HCT116 (cell line): ENCODE measurements at regions not wholly inside any gene's neighbourhood (a gene's known extent, or its start where the extent isn't known, plus 50 kb on each side); places are given as distances from the start of the nearest gene placed in this dataset.

Experiments used
- ATAC-seq: fragments of 200-7000 bp; cut with Tn5 transposase; 2 replicates; pipeline ENCODE4 v1.9.1; 2020; ENCODE audit warnings: mild to moderate bottlenecking, moderate library complexity
- BruUV-seq: library from RNA; stranded (reverse); fragments of 400-500 nt; replicated peaks from 2 replicates; lab custom pipeline; 2021; lab: Mats Ljungman, UMichigan
- CTCF ChIA-PET: fragments of 300-600 bp; sonication (Branson Sonifier 250); formaldehyde crosslinking; loops from one replicate; lab custom pipeline; 2021; ENCODE audit warnings: antibody characterized with exemption; lab: Charles Lee
- POLR2A ChIA-PET: fragments of 300-600, 350-600 bp; sonication (Branson Sonifier 250); formaldehyde crosslinking; loops from one replicate; lab custom pipeline; 2021; ENCODE audit warnings: antibody characterized with exemption; lab: Charles Lee
- RAD21 ChIA-PET, 2 experiments: fragments of 300-600 bp; sonication (Branson Sonifier 250); formaldehyde crosslinking; loops; one replicate each; lab custom pipeline; 2023; ENCODE audit warnings: low total read pairs in 2 of 2; ENCODE audit not compliant: uncharacterized antibody in 2 of 2, unreplicated experiment in 2 of 2, low non-redundant PET in 1 of 2; lab: Charles Lee
- DNase-seq: peaks from one replicate; pipeline ENCODE4 v3.0.0-alpha.2; 2010; ENCODE audit warnings: low read depth, low spot score
- H2AFZ ChIP-seq: fragments of 200-600 bp; shearing (Covaris generic), sonication (generic); 2 replicates; pipeline ENCODE4 v1.6.1; 2017; ENCODE audit warnings: low read depth, mixed run types, mixed read lengths, antibody characterized with exemption, low read length; ENCODE audit not compliant: poor library complexity, severe bottlenecking
- H3K27ac ChIP-seq: 2 replicates; pipeline ENCODE4 v1.5.1; 2012; ENCODE audit warnings: low read depth, low read length
- H3K27me3 ChIP-seq: fragments of 200-600 bp; sonication (generic); 2 replicates; pipeline ENCODE4 v1.6.1; 2016; ENCODE audit warnings: mixed run types, low read length, mixed read lengths; ENCODE audit not compliant: insufficient read depth
- H3K36me3 ChIP-seq, 2 experiments: fragments of 200-500 bp in 1 of 2; fragments of 200-600 bp in 1 of 2; sonication (Bioruptor generic) in 1 of 2; sonication (generic) in 1 of 2; 2 replicates each; pipeline versions ENCODE4 v1.5.1 to v1.6.1; 2014 to 2016; ENCODE audit warnings: low read length in 2 of 2, inconsistent platforms in 1 of 2, mixed read lengths in 1 of 2, mixed run types in 1 of 2; ENCODE audit not compliant: insufficient read depth in 2 of 2, control insufficient read depth in 1 of 2
- H3K4me1 ChIP-seq, 2 experiments: fragments of 200-600 bp in 1 of 2; sonication (generic) in 1 of 2; 2 replicates each; pipeline versions ENCODE4 v1.5.1 to v1.6.1; 2012 to 2017; ENCODE audit warnings: low read length in 2 of 2, inconsistent platforms in 1 of 2, mild to moderate bottlenecking in 1 of 2, mixed read lengths in 1 of 2, mixed run types in 1 of 2, moderate library complexity in 1 of 2; ENCODE audit not compliant: insufficient read depth in 2 of 2, control insufficient read depth in 1 of 2
- H3K4me2 ChIP-seq: fragments of 200-600 bp; sonication (generic); 2 replicates; pipeline ENCODE4 v1.6.1; 2017; ENCODE audit warnings: mixed run types, low read length, mixed read lengths
- H3K4me3 ChIP-seq, 2 experiments: fragments of 200-600 bp in 1 of 2; sonication (generic) in 1 of 2; replicated peaks in 1 of 2; 2 replicates each; pipeline ENCODE4 v1.5.1; 2011 to 2016; ENCODE audit warnings: low read length in 2 of 2, control low read depth in 1 of 2, low read depth in 1 of 2, mild to moderate bottlenecking in 1 of 2, mixed read lengths in 1 of 2, mixed run types in 1 of 2
- H3K79me2 ChIP-seq: fragments of 200-600 bp; sonication (generic); 2 replicates; pipeline ENCODE4 v1.6.1; 2017; ENCODE audit warnings: mild to moderate bottlenecking, mixed run types, low read length, moderate library complexity, mixed read lengths; ENCODE audit not compliant: insufficient read depth
- H3K9ac ChIP-seq: fragments of 200-600 bp; sonication (generic); 2 replicates; pipeline ENCODE4 v1.6.1; 2016; ENCODE audit warnings: low read length, mixed read lengths
- H3K9me2 ChIP-seq: fragments of 200-600 bp; sonication (generic), shearing (Covaris generic); 2 replicates; pipeline ENCODE4 v1.6.1; 2017; ENCODE audit warnings: mixed run types, mild to moderate bottlenecking, moderate library complexity; ENCODE audit not compliant: insufficient read depth
- H3K9me3 ChIP-seq, 2 experiments: fragments of 200-500 bp in 1 of 2; fragments of 200-600 bp in 1 of 2; sonication (Bioruptor generic) in 1 of 2; sonication (generic) in 1 of 2; 2 replicates each; pipeline ENCODE4 v1.6.1; 2014 to 2017; ENCODE audit warnings: low read length in 2 of 2, mixed read lengths in 2 of 2, inconsistent platforms in 1 of 2, low read depth in 1 of 2, mild to moderate bottlenecking in 1 of 2, mixed run types in 1 of 2, moderate library complexity in 1 of 2; ENCODE audit not compliant: control insufficient read depth in 1 of 2, insufficient read depth in 1 of 2
- H4K20me1 ChIP-seq: fragments of 200-600 bp; sonication (generic), shearing (Covaris generic); 2 replicates; pipeline ENCODE4 v1.6.1; 2017; ENCODE audit warnings: mixed run types, mild to moderate bottlenecking, moderate library complexity; ENCODE audit not compliant: insufficient read depth
- ATF3 ChIP-seq: IDR thresholded peaks from 2 replicates; pipeline ENCODE4 v1.6.1; 2012
- CBX3 ChIP-seq: IDR thresholded peaks from 2 replicates; pipeline ENCODE4 v1.6.1; 2012; ENCODE audit warnings: low read depth
- CEBPB ChIP-seq: IDR thresholded peaks from 2 replicates; pipeline ENCODE4 v1.6.1; 2012; ENCODE audit warnings: low read depth
- EGR1 ChIP-seq: IDR thresholded peaks from 2 replicates; pipeline ENCODE4 v1.6.1; 2012; ENCODE audit warnings: low read depth
- EZH2phosphoT487 ChIP-seq: fragments of 200-600 bp; IDR thresholded peaks from 2 replicates; pipeline ENCODE4 v1.6.1; 2018; ENCODE audit warnings: antibody characterized with exemption, borderline replicate concordance
- MAX ChIP-seq: IDR thresholded peaks from 2 replicates; pipeline ENCODE4 v1.6.1; 2012
- POLR2A ChIP-seq: IDR thresholded peaks from 2 replicates; pipeline ENCODE4 v1.7.0; 2011; ENCODE audit warnings: borderline replicate concordance; ENCODE audit not compliant: insufficient read depth, insufficient read length; ENCODE audit errors: extremely low read depth
- POLR2AphosphoS5 ChIP-seq: IDR thresholded peaks from 2 replicates; pipeline ENCODE4 v1.6.1; 2011; ENCODE audit warnings: mild to moderate bottlenecking, low read depth, low read length, moderate library complexity
- RAD21 ChIP-seq: IDR thresholded peaks from 2 replicates; pipeline ENCODE4 v1.6.1; 2012; ENCODE audit warnings: low read depth, mild to moderate bottlenecking
- SIN3A ChIP-seq: IDR thresholded peaks from 2 replicates; pipeline ENCODE4 v1.6.1; 2012; ENCODE audit warnings: low read depth
- SP1 ChIP-seq: IDR thresholded peaks from 2 replicates; pipeline ENCODE4 v1.6.1; 2012; ENCODE audit warnings: low read depth
- SRF ChIP-seq: IDR thresholded peaks from 2 replicates; pipeline ENCODE4 v1.6.1; 2012; ENCODE audit warnings: low read depth
- TCF7L2 ChIP-seq: IDR thresholded peaks from 2 replicates; pipeline ENCODE4 v1.7.0; 2011; ENCODE audit warnings: borderline replicate concordance, inconsistent platforms; ENCODE audit not compliant: insufficient read depth, insufficient read length; ENCODE audit errors: extremely low read depth
- YY1 ChIP-seq: IDR thresholded peaks from 2 replicates; pipeline ENCODE4 v1.6.1; 2011; ENCODE audit warnings: low read length, low read depth, moderate library complexity, mild to moderate bottlenecking; ENCODE audit not compliant: insufficient replicate concordance; ENCODE audit errors: extremely low read depth
- ZFX ChIP-seq: fragments of 450-650 bp; IDR thresholded peaks from 2 replicates; pipeline ENCODE4 v1.6.1; 2017
- ZNF274 ChIP-seq: fragments of 200-500 bp; sonication (Bioruptor generic); IDR thresholded peaks from 2 replicates; pipeline ENCODE4 v1.6.1; 2014; ENCODE audit warnings: mild to moderate bottlenecking, low read depth, low read length, inconsistent platforms
- intact Hi-C: fragments of 100-400 bp; cut with micrococcal nuclease; formaldehyde crosslinking; loops from 2 replicates; pipeline ENCODE4 v1.10.0; 2022
- TF ChIP-seq, protein P1 (sequence below), 3 experiments: fragments of 200-600 bp in 1 of 3; sonication (generic) in 1 of 3; IDR thresholded peaks in 2 of 3; conservative IDR thresholded peaks in 1 of 3; 2 replicates each; pipeline ENCODE4 v1.5.1; 2012 to 2017; ENCODE audit warnings: low read depth in 2 of 3, low read length in 2 of 3, antibody characterized with exemption in 1 of 3, borderline replicate concordance in 1 of 3, control low read depth in 1 of 3, mild to moderate bottlenecking in 1 of 3, mixed read lengths in 1 of 3, mixed run types in 1 of 3, moderate library complexity in 1 of 3; ENCODE audit not compliant: insufficient read depth in 1 of 3

GRCh38 chr3:73206030-73206429 is 144.6 kb downstream of the EBLN2 start:
- no peak for TF ChIP-seq EZH2phosphoT487
- TF ChIP-seq MAX = no peak
- TF ChIP-seq SP1 = no peak
- no peak for TF ChIP-seq SIN3A
- TF ChIP-seq RAD21 = no peak
- no peak for TF ChIP-seq CBX3
- no peak for TF ChIP-seq ZNF274
- no peak for TF ChIP-seq TCF7L2
- TF ChIP-seq CEBPB = no peak
- TF ChIP-seq SRF = no peak
- TF ChIP-seq POLR2A = no peak
- no peak for TF ChIP-seq EGR1
- TF ChIP-seq, protein P1, sequence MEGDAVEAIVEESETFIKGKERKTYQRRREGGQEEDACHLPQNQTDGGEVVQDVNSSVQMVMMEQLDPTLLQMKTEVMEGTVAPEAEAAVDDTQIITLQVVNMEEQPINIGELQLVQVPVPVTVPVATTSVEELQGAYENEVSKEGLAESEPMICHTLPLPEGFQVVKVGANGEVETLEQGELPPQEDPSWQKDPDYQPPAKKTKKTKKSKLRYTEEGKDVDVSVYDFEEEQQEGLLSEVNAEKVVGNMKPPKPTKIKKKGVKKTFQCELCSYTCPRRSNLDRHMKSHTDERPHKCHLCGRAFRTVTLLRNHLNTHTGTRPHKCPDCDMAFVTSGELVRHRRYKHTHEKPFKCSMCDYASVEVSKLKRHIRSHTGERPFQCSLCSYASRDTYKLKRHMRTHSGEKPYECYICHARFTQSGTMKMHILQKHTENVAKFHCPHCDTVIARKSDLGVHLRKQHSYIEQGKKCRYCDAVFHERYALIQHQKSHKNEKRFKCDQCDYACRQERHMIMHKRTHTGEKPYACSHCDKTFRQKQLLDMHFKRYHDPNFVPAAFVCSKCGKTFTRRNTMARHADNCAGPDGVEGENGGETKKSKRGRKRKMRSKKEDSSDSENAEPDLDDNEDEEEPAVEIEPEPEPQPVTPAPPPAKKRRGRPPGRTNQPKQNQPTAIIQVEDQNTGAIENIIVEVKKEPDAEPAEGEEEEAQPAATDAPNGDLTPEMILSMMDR (IDR thresholded peaks at IDR 0.05 in 2 of 3, conservative IDR thresholded peaks at IDR 0.05 in 1 of 3; ENCODE audit: borderline replicate concordance in 1 of 3, insufficient read depth in 1 of 3, low read depth in 2 of 3, low read length in 2 of 3) = no peak
- TF ChIP-seq POLR2AphosphoS5 = no peak
- no peak for TF ChIP-seq ATF3
- no peak for TF ChIP-seq ZFX
- no peak for TF ChIP-seq YY1
- Histone ChIP-seq H3K4me2 (no peak overlapping the region), H3K9me2 (no peaks in the 10 kb centered on the region), H3K9ac (no peak overlapping the region), H3K4me1 (no peaks in the 10 kb centered on the region), H3K4me3 (no peak overlapping the region), H3K9me3 (no peaks in the 10 kb centered on the region), H2AFZ (no peak overlapping the region), H3K79me2 (no peaks in the 10 kb centered on the region), H3K27me3 (peaks cover 7% of the 10 kb centered on the region; the same call in 1 of the 2 replicates), H3K36me3 (no peaks in the 10 kb centered on the region), H4K20me1 (no peaks in the 10 kb centered on the region), H3K27ac (no peak overlapping the region)
- ChIA-PET POLR2A (no interaction called here), CTCF (no interaction called here), RAD21 (no interaction called here)
- intact Hi-C loops = no loop called here
- ATAC-seq (no peak), DNase-seq (no peak)
- no TSS peak for BruUV-seq
